H1 (cell line): ENCODE measurements at regions not wholly inside any gene's neighbourhood (a gene's known extent, or its start where the extent isn't known, plus 50 kb on each side); places are given as distances from the start of the nearest gene placed in this dataset.

Source experiments
- CREB1 ChIP-seq: IDR thresholded peaks from 2 replicates; pipeline ENCODE4 v1.6.1; 2012; ENCODE audit warnings: inconsistent platforms
- EZH2 ChIP-seq: fragments of 200-600 bp; sonication (generic); IDR thresholded peaks from 2 replicates; pipeline ENCODE4 v1.7.1; 2012; ENCODE audit warnings: low read depth, mild to moderate bottlenecking, moderate library complexity, low read length, inconsistent platforms; ENCODE audit not compliant: severe bottlenecking
- HDAC2 ChIP-seq, 2 experiments: fragments of 300-600 bp in 1 of 2; sonication (generic) in 1 of 2; IDR thresholded peaks; 2 replicates each; pipeline ENCODE4 v1.6.1; 2011 to 2012; ENCODE audit warnings: low read depth in 2 of 2, low read length in 2 of 2, mild to moderate bottlenecking in 2 of 2, moderate library complexity in 2 of 2, borderline replicate concordance in 1 of 2, inconsistent platforms in 1 of 2
- POLR2AphosphoS5 ChIP-seq: IDR thresholded peaks from 2 replicates; pipeline ENCODE4 v1.6.1; 2011; ENCODE audit warnings: low read depth, low read length
- TF ChIP-seq, protein P1 (sequence below), 3 experiments: IDR thresholded peaks; 1 replicate in 2 of 3; 2 replicates in 1 of 3; pipeline versions ENCODE4 v1.5.1 to v1.6.1; 2011; ENCODE audit warnings: low read length in 3 of 3, mild to moderate bottlenecking in 3 of 3, inconsistent platforms in 2 of 3, low read depth in 1 of 3, moderate library complexity in 1 of 3; ENCODE audit not compliant: insufficient read depth in 1 of 3; ENCODE audit errors: control extremely low read depth in 1 of 3

GRCh38 chr5:179410291-179411160, 65.3 kb upstream of the ADAMTS2 start:
- TF ChIP-seq, protein P1, sequence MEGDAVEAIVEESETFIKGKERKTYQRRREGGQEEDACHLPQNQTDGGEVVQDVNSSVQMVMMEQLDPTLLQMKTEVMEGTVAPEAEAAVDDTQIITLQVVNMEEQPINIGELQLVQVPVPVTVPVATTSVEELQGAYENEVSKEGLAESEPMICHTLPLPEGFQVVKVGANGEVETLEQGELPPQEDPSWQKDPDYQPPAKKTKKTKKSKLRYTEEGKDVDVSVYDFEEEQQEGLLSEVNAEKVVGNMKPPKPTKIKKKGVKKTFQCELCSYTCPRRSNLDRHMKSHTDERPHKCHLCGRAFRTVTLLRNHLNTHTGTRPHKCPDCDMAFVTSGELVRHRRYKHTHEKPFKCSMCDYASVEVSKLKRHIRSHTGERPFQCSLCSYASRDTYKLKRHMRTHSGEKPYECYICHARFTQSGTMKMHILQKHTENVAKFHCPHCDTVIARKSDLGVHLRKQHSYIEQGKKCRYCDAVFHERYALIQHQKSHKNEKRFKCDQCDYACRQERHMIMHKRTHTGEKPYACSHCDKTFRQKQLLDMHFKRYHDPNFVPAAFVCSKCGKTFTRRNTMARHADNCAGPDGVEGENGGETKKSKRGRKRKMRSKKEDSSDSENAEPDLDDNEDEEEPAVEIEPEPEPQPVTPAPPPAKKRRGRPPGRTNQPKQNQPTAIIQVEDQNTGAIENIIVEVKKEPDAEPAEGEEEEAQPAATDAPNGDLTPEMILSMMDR (IDR thresholded peaks at IDR 0.05; ENCODE audit: control extremely low read depth in 1 of 3, insufficient read depth in 1 of 3, low read depth in 1 of 3, low read length in 3 of 3): no peak
- TF ChIP-seq POLR2AphosphoS5 (no peak), HDAC2 (IDR thresholded peaks at IDR 0.05; ENCODE audit: borderline replicate concordance in 1 of 2, low read depth in 2 of 2, low read length in 2 of 2) (no peak), CREB1 (no peak), EZH2 (no peak)
